HG02852 (cell line): ENCODE measurements at regions not wholly inside any gene's neighbourhood (a gene's known extent, or its start where the extent isn't known, plus 50 kb on each side); places are given as distances from the start of the nearest gene placed in this dataset.
A peak's percentile ranks its signal among the peaks of the same experiment; 100 is the strongest.

ENCODE experiments used
- ATAC-seq: cut with Tn5 transposase; IDR thresholded peaks from one replicate; pipeline ENCODE4 v1.9.1; 2021; ENCODE audit warnings: mild to moderate bottlenecking, moderate library complexity; ENCODE audit not compliant: unreplicated experiment

- peak; percentile 66 for ATAC-seq
Measured at GRCh38 chr9:36728651-36729520, 156.2 kb downstream of the MELK start.

- no peak for ATAC-seq
Measured at GRCh38 chr9:36729906-36730305, 157.2 kb downstream of the MELK start.

- no peak for ATAC-seq
Measured at GRCh38 chr9:36730414-36730813, 157.7 kb downstream of the MELK start.

GRCh38 chr9:36731068-36731956, 158.6 kb downstream of the MELK start:
- ATAC-seq, result no peak

GRCh38 chr9:36734737-36735136, 162.0 kb downstream of the MELK start:
- ATAC-seq, result no peak

GRCh38 chr9:36736648-36737047, 164.0 kb downstream of the MELK start:
- ATAC-seq, result no peak

- no peak for ATAC-seq
Measured at GRCh38 chr9:36738318-36738976, 165.8 kb downstream of the MELK start.

GRCh38 chr9:36739373-36740116, 166.8 kb downstream of the MELK start:
- no peak for ATAC-seq

- ATAC-seq, result no peak
Measured at GRCh38 chr9:36742264-36742663, 169.6 kb downstream of the MELK start.

- no peak for ATAC-seq
Measured at GRCh38 chr9:36744678-36745077, 172.0 kb downstream of the MELK start.

- ATAC-seq, result no peak
Measured at GRCh38 chr9:36745977-36746376, 173.3 kb downstream of the MELK start.

- no peak for ATAC-seq
Measured at GRCh38 chr9:36746415-36746814, 173.7 kb downstream of the MELK start.

GRCh38 chr9:36748322-36748899, 175.7 kb downstream of the MELK start:
- ATAC-seq, result no peak

GRCh38 chr9:36749461-36749860, 176.8 kb downstream of the MELK start:
- no peak for ATAC-seq

- no peak for ATAC-seq
Measured at GRCh38 chr9:36750630-36751029, 177.9 kb downstream of the MELK start.

- no peak for ATAC-seq
Measured at GRCh38 chr9:36755019-36755418, 182.3 kb downstream of the MELK start.

GRCh38 chr9:36759141-36759540, 186.4 kb downstream of the MELK start:
- no peak for ATAC-seq

GRCh38 chr9:36759976-36760375, 187.3 kb downstream of the MELK start:
- ATAC-seq, result no peak

- ATAC-seq, result no peak
Measured at GRCh38 chr9:36760667-36761420, 188.1 kb downstream of the MELK start.

GRCh38 chr9:36762958-36763357, 190.3 kb downstream of the MELK start:
- no peak for ATAC-seq
